ENCODE measurements at regions not wholly inside any gene's neighbourhood (a gene's known extent, or its start where the extent isn't known, plus 50 kb on each side); places are given as distances from the start of the nearest gene placed in this dataset.
A peak's percentile ranks its signal among the peaks of the same experiment; 100 is the strongest.

DNA sequence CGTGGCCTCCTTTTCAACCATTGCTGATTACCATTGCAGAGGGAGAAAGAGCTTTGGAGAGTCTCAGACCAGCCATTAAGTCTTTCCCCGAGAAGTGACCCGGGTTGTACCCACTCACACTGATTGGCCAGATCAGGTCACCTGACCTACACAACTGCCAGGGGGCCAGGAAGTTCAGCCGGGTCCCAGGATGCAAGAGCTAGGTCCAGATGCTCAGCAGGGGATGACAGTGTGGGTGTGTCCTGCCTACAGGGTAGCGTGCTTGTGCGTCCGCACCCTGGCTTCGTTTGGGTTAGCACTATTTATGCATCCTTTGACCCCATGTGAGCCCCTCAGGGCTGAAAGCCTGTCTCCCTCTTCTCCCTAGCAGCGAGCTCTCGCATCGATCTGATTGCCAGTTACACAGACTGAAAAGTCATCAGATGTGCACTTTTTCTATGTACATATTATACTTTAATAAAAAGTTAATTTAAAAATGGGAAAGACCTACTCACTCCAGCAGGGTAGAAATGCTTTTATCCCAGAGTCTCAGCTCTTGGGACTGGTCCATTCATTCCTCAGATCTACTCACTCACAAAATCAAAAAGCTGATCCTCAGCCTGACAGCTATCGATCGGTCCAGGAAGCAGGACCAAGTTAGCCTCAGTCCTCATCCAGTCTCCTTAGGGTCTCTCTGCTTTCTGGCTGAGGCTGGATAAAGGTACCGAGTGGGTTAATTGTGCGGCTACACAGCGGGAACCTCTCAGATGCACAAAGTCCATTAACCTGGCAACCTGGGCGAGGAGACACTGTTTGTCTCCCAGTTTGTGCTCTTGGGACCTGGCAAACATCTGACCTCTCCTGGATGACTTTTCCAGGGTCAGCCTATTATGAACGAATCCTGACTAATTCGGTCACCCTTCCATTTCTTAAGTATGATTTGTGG is 68.0 kb downstream of the SERPINA3 start (continued):
- TF ChIP-seq, protein P1, sequence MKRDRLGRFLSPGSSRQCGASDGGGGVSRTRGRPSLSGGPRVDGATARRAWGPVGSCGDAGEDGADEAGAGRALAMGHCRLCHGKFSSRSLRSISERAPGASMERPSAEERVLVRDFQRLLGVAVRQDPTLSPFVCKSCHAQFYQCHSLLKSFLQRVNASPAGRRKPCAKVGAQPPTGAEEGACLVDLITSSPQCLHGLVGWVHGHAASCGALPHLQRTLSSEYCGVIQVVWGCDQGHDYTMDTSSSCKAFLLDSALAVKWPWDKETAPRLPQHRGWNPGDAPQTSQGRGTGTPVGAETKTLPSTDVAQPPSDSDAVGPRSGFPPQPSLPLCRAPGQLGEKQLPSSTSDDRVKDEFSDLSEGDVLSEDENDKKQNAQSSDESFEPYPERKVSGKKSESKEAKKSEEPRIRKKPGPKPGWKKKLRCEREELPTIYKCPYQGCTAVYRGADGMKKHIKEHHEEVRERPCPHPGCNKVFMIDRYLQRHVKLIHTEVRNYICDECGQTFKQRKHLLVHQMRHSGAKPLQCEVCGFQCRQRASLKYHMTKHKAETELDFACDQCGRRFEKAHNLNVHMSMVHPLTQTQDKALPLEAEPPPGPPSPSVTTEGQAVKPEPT (CRISPR knock-in tag; IDR thresholded peaks at IDR 0.05; ENCODE audit: low read depth), result no peak
- TF ChIP-seq BCL6 (CRISPR knock-in tag; IDR thresholded peaks at IDR 0.05), result peak; percentile 74

DNA sequence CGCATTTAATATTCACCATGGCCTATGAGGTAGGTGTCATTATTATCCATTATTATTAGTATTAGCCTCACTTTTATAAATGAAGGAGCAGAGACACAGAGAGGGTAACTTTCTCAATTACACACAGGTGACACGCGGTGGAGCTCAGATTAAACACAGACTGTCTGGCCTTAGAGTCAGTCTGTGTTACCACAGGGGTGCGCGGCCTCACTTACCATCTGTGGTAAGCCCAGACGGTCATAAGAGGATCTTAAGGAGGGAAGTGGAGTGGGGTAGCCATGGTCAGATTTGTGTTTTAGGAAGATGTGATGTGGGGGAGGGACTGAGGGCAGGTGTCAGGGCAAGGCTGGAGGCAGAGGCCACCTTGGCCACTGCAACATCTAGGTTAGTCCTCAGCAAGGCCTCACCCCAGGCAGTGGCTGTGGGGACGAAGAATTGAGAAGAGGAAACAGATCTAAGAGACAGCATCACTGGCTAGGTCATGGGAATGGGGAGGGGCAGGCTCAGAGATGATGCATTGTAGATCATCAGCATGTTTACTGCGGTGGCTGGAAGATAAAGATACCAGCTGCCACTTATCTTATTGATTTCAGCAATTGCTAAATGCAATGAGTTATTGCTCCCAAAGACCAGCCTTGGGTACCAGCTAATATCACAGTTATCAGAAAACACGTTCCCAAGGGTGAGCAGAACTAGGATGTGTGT is 67.1 kb downstream of the SERPINA3 start:
- H3K4me1 ChIP-seq (ENCODE audit: insufficient read depth, low read length), result peaks cover 56% of the 10 kb centered on the region
- no peaks in the 10 kb centered on the region for H3K27me3 ChIP-seq (ENCODE audit: control insufficient read depth in 1 of 2, insufficient read depth in 2 of 2, low read length in 2 of 2)
- DNase-seq (ENCODE audit: low spot score), result no peak
- intact Hi-C loops (cut with micrococcal nuclease; ENCODE audit: unreplicated experiment) (no loop called here), in situ Hi-C loops (cut with HindIII; ENCODE audit: extremely low pct_ligation_motif_present, low pct_unique_long_range_greater_than_20kb) (no loop called here)
- ChIA-PET POLR2A (interaction anchor here (2.2 kb wide), 1 partner anchor 79 kb away, joined by 13 read pairs; no protein-coding TSS in a partner anchor), CTCF (ENCODE audit: low intra/inter-chr PET ratio, low total read pairs) (no interaction called here)
- no peak overlapping the region for H3K27ac ChIP-seq (ENCODE audit: extremely low read length, insufficient read depth, low read length)
- no peak overlapping the region for H3K4me3 ChIP-seq (replicated peaks in 1 of 3; ENCODE audit: insufficient read depth in 1 of 3, low read depth in 2 of 3, low read length in 3 of 3)
- no peak overlapping the region for H2AFZ ChIP-seq (ENCODE audit: low read length)
- no peaks in the 10 kb centered on the region for H3K79me2 ChIP-seq (ENCODE audit: insufficient read depth, low read length)
- no peak overlapping the region for H3K9ac ChIP-seq (ENCODE audit: insufficient read depth, low read depth, low read length)
- BruUV-seq (replicated peaks), result no TSS peak
- H3K4me2 ChIP-seq (ENCODE audit: low read depth, low read length), result no peak overlapping the region
- FAIRE-seq, result no peak
- WGBS (ENCODE audit: low lambda C conversion rate), result 95% methylated on average over 9 of the region's 9 CpGs
- H4K20me1 ChIP-seq (ENCODE audit: insufficient read depth, low read length), result no peaks in the 10 kb centered on the region
- H3K9me3 ChIP-seq (ENCODE audit: low read length), result no peaks in the 10 kb centered on the region
- ATAC-seq, result no peak
- H3K36me3 ChIP-seq (replicated peaks in 1 of 2; ENCODE audit: control insufficient read depth in 1 of 2, insufficient read depth in 2 of 2, low read length in 2 of 2), result no peaks in the 10 kb centered on the region
- TF ChIP-seq ZNF557 (CRISPR knock-in tag; IDR thresholded peaks at IDR 0.05), result no peak
- no peak for TF ChIP-seq HNF4A (CRISPR knock-in tag; IDR thresholded peaks at IDR 0.05)
- TF ChIP-seq, protein P2, sequence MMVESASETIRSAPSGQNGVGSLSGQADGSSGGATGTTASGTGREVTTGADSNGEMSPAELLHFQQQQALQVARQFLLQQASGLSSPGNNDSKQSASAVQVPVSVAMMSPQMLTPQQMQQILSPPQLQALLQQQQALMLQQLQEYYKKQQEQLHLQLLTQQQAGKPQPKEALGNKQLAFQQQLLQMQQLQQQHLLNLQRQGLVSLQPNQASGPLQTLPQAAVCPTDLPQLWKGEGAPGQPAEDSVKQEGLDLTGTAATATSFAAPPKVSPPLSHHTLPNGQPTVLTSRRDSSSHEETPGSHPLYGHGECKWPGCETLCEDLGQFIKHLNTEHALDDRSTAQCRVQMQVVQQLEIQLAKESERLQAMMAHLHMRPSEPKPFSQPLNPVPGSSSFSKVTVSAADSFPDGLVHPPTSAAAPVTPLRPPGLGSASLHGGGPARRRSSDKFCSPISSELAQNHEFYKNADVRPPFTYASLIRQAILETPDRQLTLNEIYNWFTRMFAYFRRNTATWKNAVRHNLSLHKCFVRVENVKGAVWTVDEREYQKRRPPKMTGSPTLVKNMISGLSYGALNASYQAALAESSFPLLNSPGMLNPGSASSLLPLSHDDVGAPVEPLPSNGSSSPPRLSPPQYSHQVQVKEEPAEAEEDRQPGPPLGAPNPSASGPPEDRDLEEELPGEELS (CRISPR knock-in tag; IDR thresholded peaks at IDR 0.05), result no peak
- TF ChIP-seq ZNF292 (CRISPR knock-in tag; IDR thresholded peaks at IDR 0.05; ENCODE audit: borderline replicate concordance, low read depth), result no peak
- TF ChIP-seq ZNF580 (CRISPR knock-in tag; IDR thresholded peaks at IDR 0.05; ENCODE audit: borderline replicate concordance, low read depth), result no peak
- no peak for TF ChIP-seq ZNF484 (CRISPR knock-in tag; IDR thresholded peaks at IDR 0.05; ENCODE audit: borderline replicate concordance, low read depth)
- TF ChIP-seq, protein P3, sequence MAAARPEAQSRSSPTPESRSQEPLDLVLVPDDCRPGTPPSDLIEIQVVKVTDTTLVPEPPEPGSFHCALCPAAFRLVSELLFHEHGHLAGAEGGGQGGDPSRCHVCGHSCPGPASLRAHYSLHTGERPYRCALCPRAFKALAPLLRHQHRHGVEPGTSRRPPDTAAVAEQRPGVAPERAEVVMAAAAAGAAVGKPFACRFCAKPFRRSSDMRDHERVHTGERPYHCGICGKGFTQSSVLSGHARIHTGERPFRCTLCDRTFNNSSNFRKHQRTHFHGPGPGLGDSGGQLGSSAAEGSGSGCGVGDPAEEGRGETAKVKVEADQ (CRISPR knock-in tag; IDR thresholded peaks at IDR 0.05; ENCODE audit: borderline replicate concordance), result no peak
- no peak for TF ChIP-seq ZSCAN20 (CRISPR knock-in tag; IDR thresholded peaks at IDR 0.05; ENCODE audit: borderline replicate concordance)
- TF ChIP-seq CSRNP2 (CRISPR knock-in tag; conservative IDR thresholded peaks at IDR 0.05; ENCODE audit: low read depth), result no peak
- no peak for TF ChIP-seq SKI (IDR thresholded peaks at IDR 0.05; ENCODE audit: partially characterized antibody)
- no peak for TF ChIP-seq ZNF740 (CRISPR knock-in tag; IDR thresholded peaks at IDR 0.05)

Data from HepG2 (cell line).